ENCODE measurements at regions not wholly inside any gene's neighbourhood (a gene's known extent, or its start where the extent isn't known, plus 50 kb on each side); places are given as distances from the start of the nearest gene placed in this dataset.
"Not testable (repeated sequence)": the region's sequence is repeated elsewhere in the genome, so short reads cannot be mapped to it uniquely, and the experiment has no call there.

DNA sequence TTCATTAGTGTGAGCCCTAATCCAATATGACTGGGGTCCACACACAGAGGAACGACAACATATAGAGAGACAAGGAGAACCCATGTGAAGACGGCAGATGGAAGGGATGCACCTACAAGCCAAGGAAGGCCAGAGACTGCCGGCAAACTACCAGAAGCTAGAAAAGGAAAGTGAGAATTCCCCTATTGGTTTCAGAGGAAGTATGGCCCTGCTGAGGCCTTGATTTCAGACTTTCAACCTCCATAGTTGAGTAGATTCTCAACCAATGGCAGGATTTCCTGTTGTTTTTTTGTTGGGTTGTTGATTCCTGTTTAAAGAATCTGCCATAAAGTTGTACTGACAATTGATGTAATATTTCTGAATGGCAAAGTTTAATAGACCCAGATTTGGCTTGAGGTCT is 241.5 kb downstream of the SATB2 start:
- no peak for DNase-seq

DNA sequence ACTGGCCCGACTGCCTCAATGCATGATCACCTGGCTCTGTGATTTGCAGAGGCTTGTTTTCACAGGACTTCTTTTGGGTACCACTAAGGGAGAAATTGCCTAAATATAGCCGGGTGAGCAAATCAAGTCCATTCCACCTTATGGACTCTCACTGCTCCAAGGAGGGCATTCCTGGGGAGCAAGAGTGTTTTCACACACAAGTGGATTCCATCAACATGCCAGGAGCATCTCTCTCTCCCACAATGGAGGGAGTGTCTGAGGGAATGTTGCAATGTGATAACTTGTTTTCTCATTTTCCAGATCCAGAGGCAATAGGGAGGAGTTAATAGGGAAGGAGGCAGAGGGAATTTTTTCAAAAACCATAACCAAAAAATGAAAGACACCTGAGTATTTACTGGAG is 250.7 kb downstream of the SATB2 start:
- no peak for DNase-seq

DNA sequence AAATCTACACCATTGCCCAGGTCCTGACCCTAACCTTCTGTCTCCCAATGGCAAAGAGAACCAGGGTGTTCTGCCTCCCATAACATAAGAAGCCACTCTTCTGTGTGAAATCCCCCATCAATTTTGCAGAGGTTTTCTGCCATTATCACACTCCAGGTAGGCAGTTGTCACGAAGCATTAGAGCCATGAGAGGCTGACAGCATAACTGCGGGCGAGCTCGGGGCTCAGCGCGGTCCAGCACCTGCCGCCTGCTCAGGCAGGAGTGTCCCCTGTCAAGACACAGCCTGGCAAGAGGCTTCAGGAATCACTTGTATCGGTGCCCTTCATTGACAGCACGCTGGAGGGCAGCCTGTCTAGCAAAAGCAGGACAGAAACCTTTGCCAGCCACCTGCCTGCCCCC is 251.2 kb downstream of the SATB2 start:
- DNase-seq: no peak

DNA sequence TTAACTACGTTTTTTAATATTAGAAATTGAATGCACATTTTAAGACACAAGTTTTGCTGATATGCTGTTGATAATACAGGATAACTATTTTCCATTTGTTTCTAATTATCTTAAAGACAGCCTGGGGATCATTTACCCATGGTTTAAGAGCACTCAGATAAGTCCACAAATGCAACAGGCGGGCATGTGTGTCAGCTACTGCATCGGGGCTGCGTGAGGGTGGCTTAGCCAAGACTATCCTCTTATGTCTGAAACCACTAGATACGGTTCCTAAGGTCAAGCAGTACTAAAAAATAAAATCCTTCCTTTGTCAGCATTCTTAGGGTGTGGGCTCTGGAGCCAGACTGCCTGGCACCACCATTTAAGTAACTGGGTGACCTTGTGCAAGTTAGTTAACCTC is 254.8 kb downstream of the SATB2 start:
- DNase-seq: no peak

DNA sequence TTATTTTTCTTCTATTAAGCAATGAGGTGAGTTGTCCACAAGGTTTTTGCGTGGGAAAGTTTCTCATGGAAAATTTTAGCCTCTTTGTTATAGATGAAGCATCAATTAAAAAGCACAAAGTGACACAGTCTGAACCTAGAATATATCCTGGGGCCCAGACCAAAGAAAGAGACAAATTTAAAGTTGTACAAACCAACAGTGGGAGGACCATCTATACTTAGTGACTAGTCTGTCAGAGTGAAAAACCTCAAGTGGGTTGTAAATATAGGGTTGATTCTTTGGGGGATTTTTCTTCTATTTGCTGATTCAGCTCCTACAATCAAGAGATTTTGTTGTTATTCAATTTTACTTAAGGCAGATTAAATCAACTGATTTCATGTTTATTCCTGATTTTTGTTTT is 256.2 kb downstream of the SATB2 start:
- no peak for DNase-seq

DNA sequence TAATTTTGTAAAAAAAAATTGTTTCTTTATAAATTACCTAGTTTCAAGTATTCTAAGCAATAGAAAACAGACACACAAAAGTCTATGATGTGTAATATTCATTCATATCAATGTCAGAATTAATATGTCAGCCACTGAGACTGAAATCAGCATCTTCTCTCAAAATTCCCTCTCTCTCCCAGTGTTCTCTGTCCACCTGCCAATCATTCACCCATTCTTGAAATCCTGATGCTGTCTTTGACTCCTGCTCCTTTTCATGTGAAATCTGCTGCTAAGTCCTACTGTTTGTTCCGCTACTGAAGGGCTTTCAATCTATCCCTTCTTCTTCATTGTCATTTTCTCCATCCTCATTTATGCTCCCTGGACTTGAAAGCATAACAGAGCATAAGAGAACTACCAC is 257.9 kb downstream of the SATB2 start:
- no peak for DNase-seq

DNA sequence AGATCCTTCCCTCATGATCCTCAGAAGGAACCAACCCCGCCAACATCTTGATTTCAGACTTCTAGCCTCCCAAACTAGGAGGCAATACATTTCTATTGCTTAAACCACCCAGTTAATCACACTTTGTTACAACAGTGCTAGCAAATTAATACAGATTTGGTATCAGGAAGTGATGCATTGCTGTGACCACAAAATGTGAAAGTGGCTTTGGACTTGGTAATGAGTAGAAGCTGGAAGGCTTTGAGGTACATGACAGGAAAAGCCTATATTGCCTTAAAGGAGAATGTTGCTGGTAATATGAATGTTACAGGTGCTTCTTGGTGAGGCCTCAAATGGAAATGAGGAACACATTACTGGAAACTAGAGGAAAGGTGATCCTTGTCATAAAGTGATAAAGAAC is 260.3 kb downstream of the SATB2 start:
- no peak for DNase-seq

DNA sequence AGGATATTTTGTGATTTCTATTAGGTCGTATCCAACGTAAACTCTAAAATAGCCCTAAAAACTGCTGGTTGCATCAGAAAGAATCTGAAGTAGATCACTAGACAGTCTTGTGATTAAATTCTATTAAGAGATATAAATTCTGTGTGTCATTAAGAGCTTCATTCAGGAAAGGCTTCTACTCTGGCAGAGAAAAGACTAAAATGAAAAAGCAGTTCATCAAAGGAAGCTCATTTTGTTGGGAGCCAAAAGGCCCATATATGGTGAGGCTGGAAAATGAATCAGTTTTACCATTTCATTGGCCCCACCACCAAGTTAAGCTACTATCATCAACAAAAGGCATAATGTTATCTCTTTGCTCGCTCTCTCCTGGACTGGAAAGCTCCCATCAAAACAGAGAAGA is 261.1 kb downstream of the SATB2 start:
- no peak for DNase-seq

DNA sequence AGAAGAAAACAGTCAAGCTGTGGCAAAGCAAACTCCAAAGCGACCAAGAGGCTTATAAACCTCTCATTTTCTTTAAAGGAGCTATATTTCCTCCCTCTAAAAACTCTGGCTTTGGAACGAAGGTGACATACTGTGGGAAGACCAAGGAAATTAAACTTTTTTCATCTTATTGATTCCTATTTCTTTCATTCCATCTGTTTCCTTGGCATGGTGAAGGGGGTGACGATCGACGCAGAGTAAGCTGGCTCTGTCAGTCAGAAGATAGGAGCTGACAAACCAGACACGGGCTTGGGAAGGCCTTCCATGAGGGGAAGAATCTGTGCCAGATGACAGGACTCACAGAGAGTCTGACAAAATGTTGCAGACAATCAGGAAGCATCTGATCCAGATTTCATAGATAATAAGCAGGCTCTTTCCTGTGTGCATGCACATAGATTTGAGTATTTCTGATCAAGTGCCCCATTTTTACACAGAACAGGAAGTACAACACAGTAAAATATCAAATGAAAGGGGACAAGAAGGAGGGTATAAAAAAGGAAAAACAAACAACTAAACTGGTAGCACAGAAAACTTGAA is 261.7 kb downstream of the SATB2 start:
- no peak for DNase-seq

DNA sequence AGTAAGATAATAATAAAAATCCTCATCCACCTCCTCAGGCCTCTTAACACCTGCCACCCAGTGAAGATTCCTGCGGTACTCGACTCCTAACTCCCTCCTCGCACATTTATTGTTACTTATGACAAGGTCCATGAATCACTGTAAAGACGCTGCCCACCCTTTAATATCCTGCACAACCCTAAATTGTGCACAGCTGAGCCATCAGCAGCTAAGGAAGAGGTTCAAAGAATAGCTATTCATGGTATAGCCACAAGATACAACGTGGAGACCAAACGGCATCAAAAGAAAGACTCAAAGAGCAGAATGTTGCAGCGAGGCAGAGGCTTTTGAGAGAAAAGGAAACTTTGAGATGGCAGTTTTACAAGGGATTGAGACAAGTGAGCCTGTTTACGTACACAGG is 266.3 kb downstream of the SATB2 start:
- DNase-seq: no peak

DNA sequence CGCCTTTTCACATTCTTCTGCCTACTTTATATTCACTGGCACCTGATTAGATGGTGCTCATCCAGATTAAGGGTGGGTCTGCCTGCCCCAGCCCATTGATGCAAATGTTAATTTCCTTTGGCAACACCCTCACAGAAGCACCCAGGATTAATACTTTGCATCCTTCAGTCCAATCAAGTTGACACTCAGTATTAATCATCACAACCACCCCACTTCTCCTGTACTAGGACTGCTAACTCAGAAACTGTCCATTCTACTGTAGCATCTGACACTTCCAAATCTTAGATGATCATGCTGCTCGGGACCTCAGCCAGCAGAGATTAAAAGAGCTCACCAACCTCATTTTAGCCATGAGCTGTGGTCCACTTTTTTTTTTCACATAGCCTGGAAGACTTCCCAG is 268.5 kb downstream of the SATB2 start:
- DNase-seq: no peak

DNA sequence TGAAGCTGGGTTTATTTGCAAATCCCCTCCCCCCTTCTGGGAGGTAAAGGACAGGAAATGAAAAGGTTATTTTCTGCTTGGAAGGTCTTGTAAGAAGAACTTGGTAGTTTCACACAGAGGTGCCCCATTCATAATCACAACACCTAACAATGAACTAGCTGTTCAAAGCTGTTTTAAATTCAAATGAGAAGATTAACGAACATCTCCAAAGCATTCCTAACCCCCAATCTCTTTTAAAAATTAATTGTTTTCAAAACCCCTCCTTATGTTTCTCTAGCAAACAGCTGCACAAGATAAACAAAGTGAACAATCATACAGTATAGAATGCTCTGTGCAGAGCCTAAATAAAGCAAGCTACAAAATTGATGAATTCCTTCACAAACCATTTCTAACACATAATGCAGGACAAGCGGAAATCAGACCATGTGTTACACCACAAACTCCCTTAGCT is 271.4 kb downstream of the SATB2 start:
- no peak for DNase-seq

DNA sequence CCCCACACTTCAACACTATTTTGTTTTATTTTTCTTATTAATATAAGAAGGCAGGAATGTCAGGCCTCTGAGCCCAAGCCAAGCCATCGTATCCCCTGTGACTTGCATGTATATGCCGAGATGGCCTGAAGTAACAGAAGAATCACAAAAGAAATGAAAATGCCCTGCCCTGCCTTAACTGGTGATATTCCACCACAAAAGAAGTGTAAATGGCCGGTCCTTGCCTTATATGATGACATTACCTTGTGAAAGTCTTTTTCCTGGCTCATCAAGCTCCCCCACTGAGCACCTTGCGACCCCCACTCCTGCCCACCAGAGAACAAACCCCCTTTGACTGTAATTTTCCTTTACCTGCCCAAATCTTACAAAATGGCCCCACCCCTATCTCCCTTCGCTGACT is 272.6 kb downstream of the SATB2 start:
- DNase-seq: not testable (repeated sequence)

DNA sequence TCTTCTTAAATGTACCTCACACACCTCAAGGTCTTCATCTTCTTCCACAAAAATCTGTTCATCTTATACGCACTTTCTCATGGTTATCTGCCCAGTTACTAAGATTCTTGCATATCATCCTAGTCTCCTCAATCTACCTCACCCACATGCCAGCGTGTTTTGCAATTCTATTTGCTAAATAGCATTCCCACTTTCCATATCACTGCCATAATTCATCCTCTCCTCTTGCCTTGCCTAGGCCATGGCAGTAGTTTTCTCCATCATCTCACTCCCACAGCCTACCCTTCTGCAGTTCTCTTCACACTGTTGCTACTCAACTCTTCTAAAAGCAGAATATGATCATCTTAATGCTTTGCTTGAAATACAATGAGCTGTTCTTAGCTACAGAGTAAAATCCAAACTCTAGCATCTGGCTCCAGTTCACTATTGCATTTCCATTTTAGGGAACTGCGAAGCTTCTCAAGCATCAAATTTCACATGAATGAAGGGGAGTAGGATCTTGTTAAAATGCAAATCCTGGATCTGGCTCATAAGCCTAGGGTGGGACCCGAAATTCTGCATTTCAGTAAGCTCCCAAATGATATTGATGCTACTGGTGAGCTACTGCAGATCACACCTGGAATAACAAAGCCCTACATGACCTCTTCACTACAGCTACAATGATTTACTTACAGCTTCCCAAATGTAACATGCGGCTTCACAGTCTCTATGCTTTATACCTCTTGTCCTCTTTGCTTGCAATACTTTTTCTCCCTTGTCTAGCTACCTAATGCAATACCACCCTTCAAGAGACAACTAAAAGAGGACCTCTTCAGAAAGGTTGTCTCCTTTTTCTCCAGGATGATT is 293.9 kb downstream of the SATB2 start:
- DNase-seq: no peak

DNA sequence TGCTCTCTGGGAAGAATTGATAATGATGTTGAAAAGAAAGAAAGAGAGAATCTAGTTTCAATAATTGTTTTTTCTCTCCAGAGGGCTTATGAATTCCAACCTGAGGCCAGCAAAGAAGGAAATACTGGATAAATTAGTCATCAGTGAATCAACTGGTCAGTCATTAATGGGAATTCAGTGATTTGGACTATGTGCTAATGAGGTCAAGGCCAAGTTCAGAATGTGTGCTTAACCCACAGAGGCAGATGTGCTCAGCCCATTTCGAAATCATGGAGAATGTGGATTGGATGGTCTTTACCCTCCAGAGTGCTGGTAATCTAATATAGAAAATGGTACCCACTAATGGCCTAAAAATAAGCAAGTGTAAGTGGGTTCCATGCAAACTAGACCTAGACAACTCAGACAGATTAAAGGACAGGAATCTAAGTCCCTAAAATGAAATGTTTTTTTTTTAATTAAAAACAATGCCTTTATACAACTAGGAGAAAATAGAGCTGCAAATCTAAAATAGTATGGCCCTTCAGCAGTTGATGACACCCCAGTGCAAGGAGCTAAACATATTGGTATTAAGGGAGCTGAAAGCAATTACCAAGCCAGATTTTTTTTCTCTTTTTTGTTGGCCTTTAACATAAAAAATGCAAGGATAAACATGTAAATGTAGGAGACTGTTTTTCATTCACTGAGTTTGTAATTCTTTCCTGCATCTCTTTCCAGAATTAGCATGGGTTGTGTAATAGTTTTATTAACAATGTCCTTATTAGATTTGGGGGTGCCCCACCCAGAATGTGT is 296.9 kb downstream of the SATB2 start:
- DNase-seq: no peak

DNA sequence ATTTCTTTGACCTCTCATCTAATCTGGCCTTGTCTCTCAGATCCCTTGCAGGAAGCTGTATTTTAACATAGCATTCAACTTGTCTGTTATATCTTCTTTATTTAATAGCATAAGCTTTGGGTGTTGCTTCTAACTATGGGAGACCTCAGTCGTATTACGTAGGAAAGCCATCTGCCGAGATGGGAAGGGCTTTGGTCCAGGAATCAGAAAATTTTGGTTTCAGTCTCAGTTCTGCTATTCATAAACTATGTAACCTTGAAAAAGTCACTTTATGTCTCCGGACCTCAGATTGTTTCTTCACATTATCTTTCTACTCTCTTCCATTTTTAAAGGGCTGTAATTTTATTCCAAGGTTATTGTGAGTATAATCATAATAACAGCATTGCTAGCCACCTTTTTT is 297.7 kb downstream of the SATB2 start:
- DNase-seq: no peak

DNA sequence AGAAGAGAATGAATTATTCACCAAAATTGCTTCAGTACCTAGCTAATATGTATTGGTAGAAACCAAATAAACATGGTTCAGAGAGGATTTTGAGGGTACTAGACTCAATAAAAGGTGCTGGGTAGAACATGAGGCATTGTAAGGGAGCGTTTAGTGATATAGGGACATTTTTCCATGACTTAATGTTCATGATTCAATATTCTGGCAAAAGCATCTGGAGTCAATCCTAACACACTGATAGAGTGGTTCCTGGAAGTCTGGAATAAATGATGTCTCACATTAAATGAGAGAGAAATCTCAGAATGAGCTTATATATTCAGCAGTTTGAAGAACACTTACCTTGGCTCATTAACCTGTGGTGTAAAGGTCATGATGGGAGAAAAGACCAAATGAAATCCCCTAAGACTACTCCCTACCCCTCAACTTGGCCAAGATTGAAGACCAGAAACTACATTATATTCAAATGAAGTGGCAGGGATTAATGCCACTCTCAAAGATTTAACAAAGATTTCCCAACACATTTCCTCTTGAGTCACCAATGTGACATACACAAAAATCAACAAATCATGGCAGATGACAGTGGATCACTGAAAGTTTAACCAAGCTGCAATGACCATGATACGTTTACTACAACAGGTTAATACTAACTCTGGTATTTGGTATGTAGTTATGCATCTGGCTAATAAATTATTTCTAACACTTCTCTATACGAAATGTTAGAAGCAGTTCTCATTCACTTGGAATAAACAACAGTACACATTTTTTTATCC is 309.5 kb downstream of the SATB2 start:
- no peak for DNase-seq

DNA sequence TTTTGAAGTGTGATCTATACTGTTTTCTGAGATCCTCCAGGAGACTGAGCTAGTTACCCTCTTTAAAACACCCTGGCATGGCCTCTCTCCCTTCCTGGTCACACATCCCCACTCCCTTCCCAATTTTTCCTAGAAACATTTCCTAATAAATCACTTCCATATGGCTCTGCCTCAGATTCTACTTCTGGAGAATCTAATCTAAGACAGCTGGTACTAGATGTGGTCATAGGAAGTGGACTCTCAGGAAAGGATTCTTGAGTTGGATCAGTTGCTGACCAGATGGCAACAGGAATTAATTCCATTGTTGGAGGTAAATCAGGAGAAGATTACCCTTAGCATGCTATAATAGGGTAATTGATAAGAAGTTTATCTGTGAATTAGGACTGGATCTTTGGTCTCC is 310.5 kb downstream of the SATB2 start:
- DNase-seq: no peak

DNA sequence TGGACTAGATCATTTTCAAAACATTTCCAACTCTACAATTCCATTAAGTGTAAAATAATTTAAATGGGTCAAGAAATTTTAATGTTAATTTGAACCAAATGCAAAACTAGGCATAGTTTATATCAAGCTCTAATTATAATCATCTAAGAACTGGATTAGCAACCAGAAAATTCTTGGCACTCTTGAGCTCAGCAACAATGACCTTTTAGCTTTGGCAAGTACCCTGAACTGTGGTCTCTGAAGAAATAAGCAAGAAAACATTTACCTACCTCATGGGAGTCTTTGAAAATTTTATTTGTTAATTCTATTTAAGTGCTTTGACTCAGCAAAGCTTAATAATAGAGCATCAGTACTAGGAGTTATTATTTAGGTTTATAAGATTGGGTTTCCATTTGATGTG is 313.2 kb downstream of the SATB2 start:
- no peak for DNase-seq

DNA sequence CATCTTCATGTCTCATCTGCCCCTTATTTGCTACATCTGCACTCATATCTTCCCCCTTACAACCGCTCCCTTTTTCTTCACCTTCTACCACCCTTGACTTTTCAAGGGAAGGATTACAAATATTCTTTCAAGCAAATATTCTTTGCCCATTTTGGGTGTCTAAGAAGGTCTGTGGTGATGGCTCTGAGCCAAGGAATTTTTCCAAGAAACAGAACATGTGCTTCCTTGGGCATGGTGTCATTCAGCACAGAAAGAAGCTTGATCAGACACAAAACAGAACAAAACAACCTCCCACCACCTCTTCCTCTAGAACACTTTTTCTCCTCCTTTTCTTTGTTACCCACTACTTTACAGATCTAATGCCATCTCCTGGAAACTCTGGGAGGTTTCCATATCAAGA is 313.7 kb downstream of the SATB2 start:
- DNase-seq: no peak

DNA sequence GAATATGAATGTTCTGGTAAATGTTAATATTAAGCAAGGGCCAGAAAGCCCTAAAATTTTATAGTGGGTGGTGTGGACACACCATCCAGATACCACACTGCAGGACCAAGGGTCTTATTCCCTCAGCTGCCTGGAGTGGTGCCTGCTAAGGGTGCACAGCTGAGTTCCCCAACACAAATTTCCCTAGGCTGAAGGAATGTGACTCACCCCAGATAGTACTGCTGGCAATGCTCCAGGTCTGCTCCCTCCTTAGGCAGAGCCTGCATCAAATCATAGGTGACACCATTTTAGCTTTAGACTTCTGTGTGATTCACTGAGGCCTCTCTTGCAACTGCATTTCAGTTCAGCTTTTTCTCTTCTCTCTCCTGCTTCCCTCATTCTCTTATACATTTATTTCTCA is 321.1 kb downstream of the SATB2 start:
- no peak for DNase-seq

DNA sequence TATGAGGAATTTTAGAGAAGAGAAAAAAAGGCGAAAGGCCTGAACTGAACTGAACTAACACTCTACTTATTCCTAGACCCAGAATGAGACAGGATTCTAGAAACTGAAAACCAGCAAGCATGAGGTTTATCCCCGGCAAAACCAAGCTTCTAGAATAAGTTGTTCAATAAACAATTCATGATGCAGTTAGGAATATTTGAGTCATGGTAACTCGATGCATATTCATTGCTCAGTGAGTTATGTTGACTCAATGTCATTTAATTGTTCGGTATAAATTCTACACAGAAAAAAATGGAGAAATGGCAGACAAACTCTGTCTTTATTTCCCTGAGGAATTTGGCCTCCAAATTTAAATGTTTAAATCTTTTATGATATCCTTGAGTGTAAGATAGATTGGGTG is 321.5 kb downstream of the SATB2 start:
- DNase-seq: no peak

DNA sequence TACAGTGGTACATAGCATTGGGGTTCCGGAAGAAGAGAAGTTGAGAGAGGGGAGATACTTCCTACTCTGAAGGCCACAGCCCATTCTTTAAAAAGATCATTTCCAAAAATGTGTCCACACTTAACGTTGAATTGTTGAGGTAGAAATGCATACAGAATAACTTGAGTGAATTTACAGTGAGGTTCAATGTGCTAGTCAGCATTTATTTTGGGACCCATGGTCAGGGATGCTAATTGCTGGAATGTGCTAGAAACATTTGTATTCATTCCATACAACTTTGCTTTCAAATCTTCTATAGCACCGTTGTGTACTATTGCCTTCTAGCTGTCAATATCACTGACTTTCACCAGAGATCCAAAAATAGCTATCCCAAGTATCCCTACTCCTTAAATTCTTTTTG is 325.9 kb downstream of the SATB2 start:
- no peak for DNase-seq
